ENCODE measurements at regions not wholly inside any gene's neighbourhood (a gene's known extent, or its start where the extent isn't known, plus 50 kb on each side); places are given as distances from the start of the nearest gene placed in this dataset.

DNA sequence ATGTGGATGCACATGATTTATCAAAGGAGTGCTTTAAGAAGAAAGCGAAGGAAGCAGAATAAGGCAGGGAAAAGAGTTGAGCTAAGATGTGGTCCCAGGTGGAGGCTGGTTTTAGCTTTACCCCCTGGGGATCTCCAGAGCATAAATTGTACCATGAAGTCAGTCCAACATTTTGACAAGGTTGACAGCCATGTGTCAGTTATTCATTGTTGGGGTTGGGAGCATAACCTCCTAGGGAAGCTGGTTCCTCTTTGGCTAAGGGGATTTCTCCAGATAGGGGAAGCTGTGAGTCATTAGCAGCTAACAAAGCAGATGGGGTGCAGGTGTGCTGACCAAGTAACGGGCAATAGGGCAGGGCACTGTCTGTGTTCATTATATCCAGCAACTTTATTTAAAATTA, 123.7 kb upstream of the IGSF10 start:
- Histone ChIP-seq H3K9me3 (replicated peaks in 1 of 2; ENCODE audit: control insufficient read depth in 1 of 2, insufficient read depth in 1 of 2, low read length in 2 of 2) (no peaks in the 10 kb centered on the region), H3K4me3 (replicated peaks in 1 of 3; ENCODE audit: low read depth in 2 of 3, low read length in 3 of 3) (no peak overlapping the region), H2AFZ (ENCODE audit: insufficient read depth, low read depth, low read length, poor library complexity, severe bottlenecking) (no peak overlapping the region), H3K4me1 (ENCODE audit: control insufficient read depth in 1 of 2, insufficient read depth in 2 of 2, low read length in 2 of 2) (no peaks in the 10 kb centered on the region), H3K79me2 (ENCODE audit: insufficient read depth, low read length) (no peaks in the 10 kb centered on the region), H3K4me2 (replicated peaks; ENCODE audit: extremely low read depth, low read length, poor library complexity, severe bottlenecking) (no peak overlapping the region), H3K9ac (ENCODE audit: insufficient read depth, low read length, poor library complexity, severe bottlenecking) (no peak overlapping the region), H4K20me1 (ENCODE audit: insufficient read depth, low read length) (no peaks in the 10 kb centered on the region), H3K27ac (ENCODE audit: low read depth in 1 of 2, low read length in 2 of 2) (no peak overlapping the region), H3K36me3 (replicated peaks in 1 of 2; ENCODE audit: control insufficient read depth in 1 of 2, insufficient read depth in 2 of 2, low read length in 2 of 2) (no peaks in the 10 kb centered on the region), H3K27me3 (ENCODE audit: control insufficient read depth in 2 of 2, insufficient read depth in 2 of 2, low read length in 2 of 2) (no peaks in the 10 kb centered on the region)
- H3K36me3 Mint-ChIP-seq: no peaks in the 10 kb centered on the region
- H3K4me3 Mint-ChIP-seq: no peak overlapping the region
- intact Hi-C loops (cut with micrococcal nuclease): no loop called here
- peaks cover 8% of the 10 kb centered on the region for H3K4me1 Mint-ChIP-seq
- TF ChIP-seq CTCF (IDR thresholded peaks at IDR 0.05): no peak
- peak; percentile 47 to 85 (median 48) for DNase-seq
- peaks cover 0 to 2% (median 1%) of the 10 kb centered on the region in 7 donors for H3K9me3 Mint-ChIP-seq
- WGBS (ENCODE audit: insufficient coverage): 100% methylated on average over 1 of the region's 2 CpGs
- H3K27ac Mint-ChIP-seq: no peak overlapping the region
- peaks cover 0 to 2% (median 0%) of the 10 kb centered on the region in 3 donors for H3K27me3 Mint-ChIP-seq (ENCODE audit: low read depth in 3 of 3)

DNA sequence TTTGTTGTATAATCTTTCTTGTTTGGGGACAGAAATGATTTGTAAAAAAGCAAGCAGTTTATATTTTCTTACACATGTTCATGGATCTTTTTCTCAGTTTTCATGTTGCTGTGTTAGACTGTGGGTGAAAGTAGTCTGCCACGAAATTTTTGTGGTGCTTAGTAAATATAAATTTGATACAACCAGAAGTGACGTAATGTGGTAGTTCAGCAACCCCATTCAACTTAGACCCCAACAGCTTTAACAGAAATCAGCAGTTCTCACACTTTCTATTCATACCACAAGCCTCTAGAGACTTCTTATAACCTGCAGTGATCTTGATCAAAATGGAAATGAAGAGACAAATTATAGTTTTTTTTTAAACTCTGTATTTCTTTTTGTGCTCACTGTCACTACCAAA, 120.2 kb upstream of the IGSF10 start:
- Histone ChIP-seq H4K20me1 (ENCODE audit: insufficient read depth, low read length) (no peaks in the 10 kb centered on the region), H2AFZ (ENCODE audit: insufficient read depth, low read depth, low read length, poor library complexity, severe bottlenecking) (no peak overlapping the region), H3K27ac (ENCODE audit: low read depth in 1 of 2, low read length in 2 of 2) (no peak overlapping the region), H3K9me3 (replicated peaks in 1 of 2; ENCODE audit: control insufficient read depth in 1 of 2, insufficient read depth in 1 of 2, low read length in 2 of 2) (no peaks in the 10 kb centered on the region), H3K36me3 (replicated peaks in 1 of 2; ENCODE audit: control insufficient read depth in 1 of 2, insufficient read depth in 2 of 2, low read length in 2 of 2) (no peaks in the 10 kb centered on the region), H3K27me3 (ENCODE audit: control insufficient read depth in 2 of 2, insufficient read depth in 2 of 2, low read length in 2 of 2) (no peaks in the 10 kb centered on the region), H3K4me3 (replicated peaks in 1 of 3; ENCODE audit: low read depth in 2 of 3, low read length in 3 of 3) (no peak overlapping the region), H3K4me1 (ENCODE audit: control insufficient read depth in 1 of 2, insufficient read depth in 2 of 2, low read length in 2 of 2) (no peaks in the 10 kb centered on the region), H3K4me2 (replicated peaks; ENCODE audit: extremely low read depth, low read length, poor library complexity, severe bottlenecking) (no peak overlapping the region), H3K9ac (ENCODE audit: insufficient read depth, low read length, poor library complexity, severe bottlenecking) (no peak overlapping the region), H3K79me2 (ENCODE audit: insufficient read depth, low read length) (no peaks in the 10 kb centered on the region)
- H3K4me3 Mint-ChIP-seq: no peak overlapping the region
- H3K36me3 Mint-ChIP-seq: no peaks in the 10 kb centered on the region
- no peak for TF ChIP-seq CTCF (IDR thresholded peaks at IDR 0.05)
- H3K27ac Mint-ChIP-seq: no peak overlapping the region
- intact Hi-C loops (cut with micrococcal nuclease): no loop called here
- no peak for DNase-seq
- peaks cover 8% of the 10 kb centered on the region for H3K4me1 Mint-ChIP-seq
- WGBS (ENCODE audit: insufficient coverage): no CpG with 5 or more reads among the region's 2 CpGs
- peaks cover 0 to 2% (median 0%) of the 10 kb centered on the region in 3 donors for H3K27me3 Mint-ChIP-seq (ENCODE audit: low read depth in 3 of 3)
- H3K9me3 Mint-ChIP-seq: peaks cover 0 to 4% (median 0%) of the 10 kb centered on the region in 7 donors
